Putamen (tissue), 1 donor: ENCODE measurements at regions not wholly inside any gene's neighbourhood (a gene's known extent, or its start where the extent isn't known, plus 50 kb on each side); places are given as distances from the start of the nearest gene placed in this dataset.

Experiments
- DNase-seq: peaks from one replicate; pipeline ENCODE4 v3.0.0-alpha.2; 2016; ENCODE audit warnings: low spot score

- peak; percentile 81 for DNase-seq
Observed at GRCh38 chr12:14256555-14257169, 108.8 kb upstream of the ATF7IP start.

DNA sequence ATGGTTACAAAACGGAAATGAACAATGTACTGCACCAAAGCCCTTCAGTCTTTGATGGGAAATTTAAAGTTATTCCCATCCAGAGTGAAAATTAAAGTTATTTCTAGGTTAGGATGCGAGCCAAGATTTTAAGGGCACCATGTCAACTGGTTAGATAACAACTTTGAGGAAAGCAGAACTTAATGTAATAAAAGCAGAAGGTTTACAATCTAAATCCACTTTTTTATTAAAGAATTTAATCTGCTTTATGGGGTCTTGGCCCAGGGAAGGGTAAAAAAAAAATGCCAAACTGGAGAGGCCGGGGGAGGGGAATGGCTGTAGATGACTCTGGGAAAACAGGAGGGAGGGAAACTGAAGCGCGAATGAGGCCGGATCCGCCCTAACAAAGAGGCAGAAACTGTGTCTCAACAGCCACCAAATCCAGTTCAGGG, 108.2 kb upstream of the ATF7IP start:
- no peak for DNase-seq

DNA sequence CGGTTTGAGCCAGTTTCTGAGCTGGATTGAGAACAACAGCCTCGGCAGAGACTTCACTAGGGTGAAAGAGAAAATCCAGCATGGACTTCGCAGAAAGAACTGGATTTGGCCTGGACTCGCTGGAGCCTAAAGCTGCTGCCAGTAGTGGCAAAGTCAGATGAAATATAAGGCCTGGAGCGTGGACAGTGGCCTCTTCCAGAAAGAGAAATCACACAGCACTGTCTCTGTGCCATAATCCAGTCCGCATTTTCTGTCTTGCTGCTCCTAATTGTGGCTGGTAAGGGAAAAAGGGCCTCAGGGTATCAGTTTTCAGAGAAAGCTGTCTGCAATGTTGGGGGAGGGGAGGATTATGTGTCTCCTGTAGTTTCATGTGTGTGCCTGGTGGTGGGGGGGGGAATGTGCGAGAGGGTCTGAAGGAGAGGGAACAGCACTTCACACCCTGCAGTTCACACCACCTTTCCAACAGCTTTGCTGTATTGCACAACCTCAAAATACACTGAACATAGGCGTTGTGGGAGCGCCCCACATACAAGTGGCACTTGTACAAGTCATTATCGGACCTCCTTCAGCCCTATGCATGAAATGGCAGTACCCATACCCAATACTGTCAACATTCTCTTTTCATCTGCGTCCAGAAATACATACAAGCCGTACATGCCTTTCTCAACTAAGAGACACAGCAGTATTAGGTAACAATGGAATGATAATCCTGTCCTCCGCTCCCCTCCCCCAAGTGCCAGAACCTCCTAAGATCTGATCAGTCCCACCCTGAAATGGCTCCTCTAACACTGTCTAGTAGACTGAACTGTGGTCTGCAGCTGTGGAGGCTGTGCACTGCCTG, 107.5 kb upstream of the ATF7IP start:
- DNase-seq = peak; percentile 96

DNA sequence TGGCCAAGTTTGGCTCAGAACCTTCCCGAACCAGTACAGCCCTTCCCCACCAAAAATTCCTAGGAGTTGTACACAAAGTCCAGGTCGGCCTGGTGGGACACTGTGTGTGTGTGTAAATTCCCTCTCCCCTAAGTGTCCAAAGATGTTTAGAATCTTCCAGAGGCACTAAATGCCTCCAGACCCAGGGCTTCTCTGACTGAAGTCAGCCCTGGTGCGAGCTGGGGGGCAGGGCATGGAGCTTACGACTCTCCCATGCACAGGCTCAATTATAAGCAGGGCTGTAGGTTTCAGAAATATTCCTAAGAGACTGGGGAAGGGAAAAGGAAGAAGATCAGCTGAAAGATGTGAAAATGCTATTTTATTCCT, 106.9 kb upstream of the ATF7IP start:
- no peak for DNase-seq

- no peak for DNase-seq
Observed at GRCh38 chr12:14259481-14260010, 105.9 kb upstream of the ATF7IP start.

GRCh38 chr12:14260011-14260993, 105.2 kb upstream of the ATF7IP start:
- peak; percentile 78 for DNase-seq

GRCh38 chr12:14261096-14261495, 104.4 kb upstream of the ATF7IP start:
- DNase-seq = no peak

GRCh38 chr12:14261861-14262260, 103.6 kb upstream of the ATF7IP start:
- DNase-seq = no peak

GRCh38 chr12:14262771-14263511, 102.5 kb upstream of the ATF7IP start:
- no peak for DNase-seq

- DNase-seq = no peak
Observed at GRCh38 chr12:14263742-14264141, 101.7 kb upstream of the ATF7IP start.

GRCh38 chr12:14264316-14264715, 101.2 kb upstream of the ATF7IP start:
- no peak for DNase-seq

DNA sequence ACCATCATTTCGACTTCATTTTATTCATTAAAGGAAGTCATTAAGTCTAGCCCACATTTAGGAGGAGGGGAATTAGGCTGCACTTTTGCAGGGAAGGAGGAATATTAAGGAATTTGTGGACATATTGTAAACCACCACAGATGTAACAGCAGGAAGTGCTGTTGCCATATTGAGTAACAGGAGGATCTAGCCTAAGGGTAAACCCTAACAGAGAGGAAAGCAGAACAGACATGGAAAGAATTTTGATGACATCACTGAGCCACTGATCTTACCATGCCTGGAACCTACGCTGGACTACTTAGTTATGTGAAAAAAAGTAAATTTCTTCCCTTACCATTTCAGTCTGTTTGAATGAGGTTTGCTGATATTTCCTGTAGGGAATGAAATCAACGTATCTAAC, 100.7 kb upstream of the ATF7IP start:
- no peak for DNase-seq

DNA sequence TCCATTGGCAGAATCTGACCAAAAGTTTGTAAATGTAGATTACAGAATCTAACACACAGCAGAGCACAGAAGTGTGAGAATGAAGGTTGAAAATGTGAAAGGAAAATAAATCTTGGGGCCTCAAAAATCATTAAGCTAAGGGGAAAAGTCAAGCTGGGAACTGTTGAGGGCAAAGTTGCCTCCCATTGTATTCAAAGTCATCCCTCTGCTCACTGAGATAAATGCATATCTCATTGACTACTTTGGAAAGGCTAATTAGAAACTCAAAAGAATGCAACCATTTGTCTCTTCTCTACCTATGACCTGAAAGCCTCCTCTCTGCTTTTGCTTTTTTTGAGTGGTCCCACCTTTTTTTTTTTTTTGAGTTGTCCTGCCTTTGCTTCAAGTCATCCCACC, 97.4 kb upstream of the ATF7IP start:
- no peak for DNase-seq

DNA sequence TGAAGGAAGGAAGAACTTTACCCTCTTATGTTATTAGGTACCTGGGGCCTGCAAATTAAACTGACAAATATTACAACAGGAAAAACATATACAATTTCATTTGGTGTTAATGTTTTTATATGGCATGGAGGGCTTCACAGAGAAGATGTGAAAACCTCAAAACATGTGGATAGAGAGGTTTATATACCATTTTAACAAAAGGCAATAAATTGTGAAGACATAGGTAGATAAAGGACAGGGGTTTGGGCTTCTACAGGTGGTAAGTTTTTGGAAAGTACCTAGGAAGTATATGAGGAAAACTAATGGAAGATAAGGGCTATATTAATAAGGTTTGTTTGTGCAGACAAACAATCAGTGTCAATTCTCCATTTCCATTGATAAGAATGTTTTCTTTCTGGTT, 95.1 kb upstream of the ATF7IP start:
- no peak for DNase-seq

DNA sequence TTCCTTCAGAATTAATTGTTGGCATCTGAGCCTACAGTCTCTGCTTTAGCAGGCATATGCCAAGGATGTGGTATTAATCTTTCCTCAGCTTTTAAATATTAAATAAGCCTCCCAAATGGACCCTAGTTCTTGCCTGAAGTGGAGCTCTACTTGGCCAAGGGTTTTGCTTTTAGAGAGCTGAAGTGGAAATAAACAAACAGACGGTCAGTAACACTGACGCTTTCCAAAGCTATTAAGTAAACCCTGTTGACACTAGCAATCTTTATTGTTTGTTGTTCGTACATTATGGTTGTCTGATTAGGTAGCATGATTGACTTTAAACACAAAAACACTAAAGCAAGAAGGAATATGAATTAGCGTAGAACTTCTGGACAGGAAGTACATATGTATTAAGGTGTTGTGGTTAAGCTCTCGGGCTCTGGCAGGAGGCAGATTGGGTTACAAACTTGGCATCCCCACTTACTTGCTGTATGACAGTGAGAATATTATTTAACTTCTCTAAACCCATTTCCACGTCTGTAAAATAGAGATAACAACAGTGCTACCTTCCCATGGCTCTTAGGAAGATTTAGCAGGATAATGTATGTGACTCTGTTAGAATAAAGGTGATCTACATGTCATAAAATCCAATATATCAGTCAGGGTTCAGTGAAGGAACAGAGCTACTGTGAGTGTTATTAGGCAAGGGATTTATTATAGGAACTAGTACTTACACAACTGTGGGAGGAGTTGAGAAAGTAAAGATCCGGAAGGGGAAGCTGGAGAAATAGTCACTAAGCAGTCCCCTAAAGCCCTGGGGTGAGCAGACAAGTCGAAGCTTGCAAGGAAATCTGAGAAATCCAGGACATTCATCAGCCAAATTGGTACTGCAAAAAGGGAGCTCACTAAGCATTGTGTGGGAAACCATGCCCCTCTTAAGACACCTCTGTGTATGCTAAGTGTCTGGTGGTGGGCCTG, 92.2 kb upstream of the ATF7IP start:
- DNase-seq = peak; percentile 36

DNA sequence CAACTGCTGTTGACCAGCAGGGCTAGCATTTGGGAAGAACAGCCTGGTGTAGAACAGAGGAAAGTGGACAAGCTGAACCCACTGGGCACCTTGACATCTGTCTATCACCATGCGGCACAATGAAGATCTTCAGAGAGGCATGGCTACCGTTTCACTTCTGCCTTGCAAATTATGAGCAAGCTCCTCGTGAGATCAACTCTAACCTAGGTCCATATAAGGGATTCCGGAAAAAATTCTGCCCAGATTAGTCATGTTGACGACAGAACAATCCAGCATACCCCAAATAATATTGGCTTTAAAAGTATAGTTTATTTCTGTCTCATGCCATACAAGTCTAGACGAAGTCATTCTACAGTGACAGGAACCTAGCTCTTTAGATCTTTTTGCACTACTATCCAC, 91.6 kb upstream of the ATF7IP start:
- no peak for DNase-seq

GRCh38 chr12:14275111-14275510, 90.4 kb upstream of the ATF7IP start:
- no peak for DNase-seq

- DNase-seq = no peak
Observed at GRCh38 chr12:14275886-14276285, 89.6 kb upstream of the ATF7IP start.

DNA sequence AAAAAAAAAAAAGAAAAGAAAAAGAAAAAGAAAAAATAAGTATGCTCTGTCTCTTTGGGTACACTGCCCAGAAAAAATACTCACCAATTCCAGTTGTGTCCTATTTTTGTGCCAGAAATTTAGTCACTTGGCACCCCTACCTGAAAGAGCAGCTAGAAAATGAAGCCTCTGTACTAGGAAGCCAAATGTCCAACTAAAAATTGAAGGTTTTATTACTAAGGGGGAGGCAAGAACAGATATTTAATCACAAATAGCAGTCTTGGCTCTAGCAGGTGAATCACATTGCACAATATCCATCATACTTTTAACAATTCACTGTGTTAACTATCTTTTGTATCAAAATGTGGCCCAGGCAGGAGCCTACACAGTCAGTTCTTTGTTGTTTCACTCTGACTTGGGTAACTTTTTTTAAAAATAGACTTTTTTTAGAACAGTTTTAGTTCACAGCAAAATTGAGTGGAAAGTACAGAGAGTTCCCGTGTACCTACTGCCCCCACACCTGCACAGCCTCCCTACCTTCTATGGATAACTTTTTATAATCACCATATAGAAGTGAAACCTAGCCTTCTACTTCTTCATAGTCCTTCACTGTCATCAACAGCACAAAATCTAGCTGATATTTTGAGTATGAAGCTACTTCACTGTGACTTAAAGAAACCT, 87.1 kb upstream of the ATF7IP start:
- DNase-seq = peak; percentile 63

- no peak for DNase-seq
Observed at GRCh38 chr12:14279845-14280244, 85.6 kb upstream of the ATF7IP start.
